ENCODE measurements at regions not wholly inside any gene's neighbourhood (a gene's known extent, or its start where the extent isn't known, plus 50 kb on each side); places are given as distances from the start of the nearest gene placed in this dataset.

DNA sequence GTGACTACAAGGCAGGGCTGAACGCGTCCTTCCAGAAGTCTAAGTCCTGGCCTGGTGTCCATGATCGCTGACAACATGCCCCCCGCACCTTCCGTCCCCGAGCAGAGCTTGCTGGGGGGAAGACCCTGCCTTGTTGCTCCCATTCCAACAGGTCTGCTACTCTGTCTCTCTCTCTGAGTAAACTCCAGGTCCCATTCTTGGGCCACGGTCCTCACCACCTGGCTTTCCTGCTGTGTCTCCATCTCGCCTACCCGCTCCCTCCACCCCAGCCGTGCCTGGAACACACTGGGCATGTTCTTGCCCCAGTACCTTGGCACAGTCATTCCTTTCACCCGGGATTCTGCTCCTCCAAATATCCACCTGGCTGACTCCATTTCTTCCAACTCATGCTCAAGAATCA is 162.3 kb downstream of the BMP7 start:
- TF ChIP-seq, protein P1, sequence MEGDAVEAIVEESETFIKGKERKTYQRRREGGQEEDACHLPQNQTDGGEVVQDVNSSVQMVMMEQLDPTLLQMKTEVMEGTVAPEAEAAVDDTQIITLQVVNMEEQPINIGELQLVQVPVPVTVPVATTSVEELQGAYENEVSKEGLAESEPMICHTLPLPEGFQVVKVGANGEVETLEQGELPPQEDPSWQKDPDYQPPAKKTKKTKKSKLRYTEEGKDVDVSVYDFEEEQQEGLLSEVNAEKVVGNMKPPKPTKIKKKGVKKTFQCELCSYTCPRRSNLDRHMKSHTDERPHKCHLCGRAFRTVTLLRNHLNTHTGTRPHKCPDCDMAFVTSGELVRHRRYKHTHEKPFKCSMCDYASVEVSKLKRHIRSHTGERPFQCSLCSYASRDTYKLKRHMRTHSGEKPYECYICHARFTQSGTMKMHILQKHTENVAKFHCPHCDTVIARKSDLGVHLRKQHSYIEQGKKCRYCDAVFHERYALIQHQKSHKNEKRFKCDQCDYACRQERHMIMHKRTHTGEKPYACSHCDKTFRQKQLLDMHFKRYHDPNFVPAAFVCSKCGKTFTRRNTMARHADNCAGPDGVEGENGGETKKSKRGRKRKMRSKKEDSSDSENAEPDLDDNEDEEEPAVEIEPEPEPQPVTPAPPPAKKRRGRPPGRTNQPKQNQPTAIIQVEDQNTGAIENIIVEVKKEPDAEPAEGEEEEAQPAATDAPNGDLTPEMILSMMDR (conservative IDR thresholded peaks at IDR 0.05) = no peak
- TF ChIP-seq ZFX (IDR thresholded peaks at IDR 0.05) = no peak
